Sigmoid colon (tissue), 6 donors: ENCODE measurements at regions not wholly inside any gene's neighbourhood (a gene's known extent, or its start where the extent isn't known, plus 50 kb on each side); places are given as distances from the start of the nearest gene placed in this dataset.

Source experiments
- DNase-seq: peaks from one replicate; pipeline ENCODE4 v3.0.0-alpha.2; 2019
- H3K27ac ChIP-seq, 4 donors: fragments of 200-600 bp; sonication (generic); one replicate each; pipeline ENCODE4 v1.5.1; 2016 to 2019; ENCODE audit warnings: mild to moderate bottlenecking in 1 of 4
- H3K27me3 ChIP-seq, 3 donors: fragments of 200-600 bp; sonication (generic); one replicate each; pipeline ENCODE4 v1.5.1; 2019; ENCODE audit warnings: mild to moderate bottlenecking in 1 of 3
- H3K36me3 ChIP-seq, 4 donors: fragments of 200-600 bp; sonication (generic); one replicate each; pipeline ENCODE4 v1.5.1; 2016 to 2019
- H3K4me1 ChIP-seq, 4 donors: fragments of 200-600 bp; sonication (generic); one replicate each; pipeline ENCODE4 v1.5.1; 2017 to 2019
- H3K4me3 ChIP-seq, 4 donors: fragments of 200-600 bp; sonication (generic); one replicate each; pipeline ENCODE4 v1.5.1; 2017 to 2019; ENCODE audit warnings: mild to moderate bottlenecking in 2 of 4, moderate library complexity in 1 of 4
- H3K9me3 ChIP-seq, 4 donors: fragments of 200-600 bp in 3 of 4; sonication (generic) in 3 of 4; one replicate each; pipeline versions ENCODE4 v1.5.1 to v1.6.1; 2013 to 2019
- CTCF ChIP-seq, 4 experiments: fragments of 450-650 bp in 3 of 4; fragments of 200-600 bp in 1 of 4; IDR thresholded peaks; one replicate each; pipeline ENCODE4 v1.5.1; 2016 to 2019; ENCODE audit warnings: antibody characterized with exemption in 4 of 4, mild to moderate bottlenecking in 3 of 4, moderate library complexity in 2 of 4
- EP300 ChIP-seq, 4 donors: sonication (generic); formaldehyde crosslinking; IDR thresholded peaks; one replicate each; pipeline ENCODE4 v1.6.1; 2017; ENCODE audit warnings: antibody characterized with exemption in 4 of 4
- POLR2A ChIP-seq, 2 donors: fragments of 450-650 bp; IDR thresholded peaks; one replicate each; pipeline ENCODE4 v1.6.1; 2016; ENCODE audit warnings: antibody characterized with exemption in 2 of 2, mild to moderate bottlenecking in 2 of 2, moderate library complexity in 2 of 2
- POLR2AphosphoS5 ChIP-seq, 4 donors: sonication (generic); formaldehyde crosslinking; IDR thresholded peaks; one replicate each; pipeline ENCODE4 v1.6.1; 2017; ENCODE audit warnings: antibody characterized with exemption in 4 of 4
- WGBS, 2 donors: extraction: QIAGEN DNeasy Blood & Tissue Kit; methylation state at CpG; one replicate each; pipeline ENCODE4 v1.1.7; 2013; 5-methylcytosine and 5-hydroxymethylcytosine counted together
- intact Hi-C: fragments of 100-400 bp; cut with DNase I; formaldehyde crosslinking; loops from one replicate; pipeline ENCODE4 v1.15.1; 2023
- donor health status: healthy with polysubstance abuse.
- donor health status: healthy.

DNA sequence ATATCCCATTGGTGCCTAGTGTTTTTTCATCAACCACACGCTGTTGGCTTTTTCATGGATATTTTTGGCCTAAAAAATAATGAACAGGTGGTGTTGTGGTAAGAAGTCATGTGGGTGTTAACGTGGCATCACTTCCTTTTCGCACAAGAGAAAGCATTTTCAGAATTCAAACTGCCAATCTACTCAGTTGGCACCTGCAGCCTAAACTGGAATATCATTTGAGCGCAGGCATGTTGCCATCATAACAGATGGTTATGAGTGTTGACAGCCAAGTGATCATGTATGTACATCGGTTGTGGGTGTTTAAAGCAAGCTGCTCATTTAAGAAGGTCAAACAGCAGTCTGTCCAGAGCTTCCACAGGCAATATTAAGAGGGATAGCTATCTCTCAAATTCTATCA, 1963.0 kb downstream of the NCAM2 start:
- no peaks in the 10 kb centered on the region for H3K27me3 ChIP-seq
- no peak overlapping the region for H3K27ac ChIP-seq
- intact Hi-C loops = no loop called here
- H3K4me1 ChIP-seq = no peaks in the 10 kb centered on the region
- no peak overlapping the region for H3K4me3 ChIP-seq
- peaks cover 0 to 5% (median 0%) of the 10 kb centered on the region in 4 donors for H3K9me3 ChIP-seq
- WGBS, 2 donors = 67 to 81% methylated on average over 5 of the region's 5 CpGs
- DNase-seq = no peak
- TF ChIP-seq CTCF (IDR thresholded peaks at IDR 0.05) (no peak), POLR2AphosphoS5 (IDR thresholded peaks at IDR 0.05) (no peak), POLR2A (IDR thresholded peaks at IDR 0.05) (no peak), EP300 (IDR thresholded peaks at IDR 0.05) (no peak)
- H3K36me3 ChIP-seq = no peaks in the 10 kb centered on the region

DNA sequence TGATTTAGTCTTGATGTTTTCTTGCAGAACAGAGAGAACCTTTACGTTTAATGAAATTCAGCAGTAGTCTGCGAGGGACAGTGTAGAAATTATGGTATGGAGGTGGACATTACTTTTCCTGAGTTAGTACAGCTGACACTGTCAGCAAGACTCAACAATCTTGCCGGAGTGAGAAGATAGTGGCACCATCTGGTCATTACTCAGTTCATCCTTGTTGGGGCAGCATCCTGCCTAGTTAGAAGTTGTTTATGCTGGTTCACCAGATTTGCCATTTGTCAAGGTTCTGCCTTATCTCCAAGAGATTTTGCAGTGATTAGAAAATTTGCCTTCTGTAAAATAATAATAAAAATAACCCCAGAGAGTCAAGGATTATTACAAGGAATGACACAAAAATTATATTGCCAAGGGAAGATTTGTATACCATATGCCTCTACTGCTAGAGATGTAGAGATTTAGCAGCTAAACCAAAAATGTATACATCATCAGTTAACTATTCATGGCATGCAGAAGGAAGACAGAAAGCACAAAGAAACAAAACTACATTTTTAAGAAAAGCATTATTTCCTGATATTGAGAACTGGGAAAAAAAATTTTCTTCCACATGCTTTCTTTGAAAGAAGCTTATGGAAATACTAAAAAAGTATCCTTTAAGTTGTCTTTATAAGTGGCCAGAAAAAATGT, 1967.4 kb downstream of the NCAM2 start:
- Histone ChIP-seq H3K27ac (no peak overlapping the region), H3K4me1 (no peaks in the 10 kb centered on the region), H3K36me3 (no peaks in the 10 kb centered on the region), H3K27me3 (no peaks in the 10 kb centered on the region), H3K4me3 (no peak overlapping the region), H3K9me3 (peaks cover 0 to 5% (median 0%) of the 10 kb centered on the region in 4 donors)
- 76 to 79% methylated on average over 3 of the region's 3 CpGs for WGBS, 2 donors
- no peak for DNase-seq
- TF ChIP-seq POLR2A (IDR thresholded peaks at IDR 0.05) (no peak), EP300 (IDR thresholded peaks at IDR 0.05) (no peak), CTCF (IDR thresholded peaks at IDR 0.05) (no peak), POLR2AphosphoS5 (IDR thresholded peaks at IDR 0.05) (no peak)
- intact Hi-C loops = no loop called here

- no peak for DNase-seq
- Histone ChIP-seq H3K4me3 (no peak overlapping the region), H3K27me3 (no peaks in the 10 kb centered on the region), H3K36me3 (no peaks in the 10 kb centered on the region), H3K9me3 (no peaks in the 10 kb centered on the region), H3K4me1 (no peaks in the 10 kb centered on the region), H3K27ac (no peak overlapping the region)
- no peak for TF ChIP-seq POLR2A (IDR thresholded peaks at IDR 0.05)
- TF ChIP-seq POLR2AphosphoS5 (IDR thresholded peaks at IDR 0.05) = no peak
- TF ChIP-seq EP300 (IDR thresholded peaks at IDR 0.05) = no peak
- no peak for TF ChIP-seq CTCF (IDR thresholded peaks at IDR 0.05)
- intact Hi-C loops = no loop called here
- WGBS, 2 donors = 65 to 85% methylated on average over 4 of the region's 4 CpGs
Measured at GRCh38 chr21:22981819-22982218, 1983.6 kb downstream of the NCAM2 start.

- TF ChIP-seq EP300 (IDR thresholded peaks at IDR 0.05) (no peak), POLR2AphosphoS5 (IDR thresholded peaks at IDR 0.05) (no peak), POLR2A (IDR thresholded peaks at IDR 0.05) (no peak), CTCF (IDR thresholded peaks at IDR 0.05) (no peak)
- Histone ChIP-seq H3K27ac (no peak overlapping the region), H3K36me3 (no peaks in the 10 kb centered on the region), H3K4me1 (no peaks in the 10 kb centered on the region), H3K9me3 (peaks cover 0 to 6% (median 0%) of the 10 kb centered on the region in 4 donors), H3K27me3 (no peaks in the 10 kb centered on the region), H3K4me3 (no peak overlapping the region)
- no peak for DNase-seq
- 83 to 88% methylated on average over 4 of the region's 4 CpGs for WGBS, 2 donors
- intact Hi-C loops = no loop called here
Measured at GRCh38 chr21:22993144-22993543, 1994.9 kb downstream of the NCAM2 start.
